Brain microvascular endothelial cell (primary cell): ENCODE measurements at regions not wholly inside any gene's neighbourhood (a gene's known extent, or its start where the extent isn't known, plus 50 kb on each side); places are given as distances from the start of the nearest gene placed in this dataset.

Experiments
- DNase-seq: peaks from one replicate; pipeline ENCODE4 v3.0.0-alpha.2; 2020
- H3K27ac ChIP-seq: fragments of 250-450 bp; sonication (Bioruptor Pico); 2 replicates; pipeline ENCODE4 v1.5.1; 2020; ENCODE audit warnings: mild to moderate bottlenecking, moderate library complexity
- H3K27me3 ChIP-seq: fragments of 250-450 bp; sonication (Bioruptor Pico); replicated peaks from 2 replicates; pipeline ENCODE4 v1.5.1; 2020; ENCODE audit warnings: mild to moderate bottlenecking
- H3K36me3 ChIP-seq: fragments of 250-450 bp; sonication (Bioruptor Pico); replicated peaks from 2 replicates; pipeline ENCODE4 v1.5.1; 2020; ENCODE audit warnings: mild to moderate bottlenecking
- H3K4me3 ChIP-seq: 2 replicates; pipeline ENCODE4 v1.5.1; 2011; ENCODE audit warnings: low read depth, mild to moderate bottlenecking, control low read depth, low read length, moderate library complexity
- in situ Hi-C: cut with HindIII; loops from 2 replicates; pipeline ENCODE4 v1.10.0; 2017; ENCODE audit warnings: low sequenced_read_pairs, low pct_ligation_motif_present
- TF ChIP-seq, protein P1 (sequence below): IDR thresholded peaks from 2 replicates; pipeline ENCODE4 v1.5.1; 2011; ENCODE audit warnings: low read depth, mild to moderate bottlenecking, moderate library complexity, low read length, control low read depth, inconsistent platforms; ENCODE audit errors: missing control alignments

DNA sequence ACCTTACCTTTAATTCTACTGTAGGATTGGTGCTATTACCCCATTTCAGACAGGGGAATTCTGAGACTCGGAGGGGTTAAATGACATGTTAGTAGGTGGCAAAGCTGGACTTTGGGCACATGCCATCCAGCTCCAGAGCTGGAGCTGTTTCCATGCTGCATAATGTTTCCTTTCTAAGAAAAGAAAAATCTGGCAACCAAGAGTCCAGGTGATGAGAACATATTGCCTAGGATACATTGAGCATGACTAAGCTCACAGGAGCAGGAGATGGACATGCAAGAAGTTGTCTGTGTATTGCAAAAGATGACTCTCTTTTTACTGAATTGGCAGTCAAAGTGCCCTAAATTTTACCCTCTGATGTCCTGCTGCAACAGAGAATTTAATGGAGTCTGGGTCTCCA is 150.8 kb upstream of the SYT13 start:
- Histone ChIP-seq H3K36me3 (no peaks in the 10 kb centered on the region), H3K27me3 (peaks cover 13% of the 10 kb centered on the region), H3K27ac (no peak overlapping the region), H3K4me3 (no peak overlapping the region)
- TF ChIP-seq, protein P1, sequence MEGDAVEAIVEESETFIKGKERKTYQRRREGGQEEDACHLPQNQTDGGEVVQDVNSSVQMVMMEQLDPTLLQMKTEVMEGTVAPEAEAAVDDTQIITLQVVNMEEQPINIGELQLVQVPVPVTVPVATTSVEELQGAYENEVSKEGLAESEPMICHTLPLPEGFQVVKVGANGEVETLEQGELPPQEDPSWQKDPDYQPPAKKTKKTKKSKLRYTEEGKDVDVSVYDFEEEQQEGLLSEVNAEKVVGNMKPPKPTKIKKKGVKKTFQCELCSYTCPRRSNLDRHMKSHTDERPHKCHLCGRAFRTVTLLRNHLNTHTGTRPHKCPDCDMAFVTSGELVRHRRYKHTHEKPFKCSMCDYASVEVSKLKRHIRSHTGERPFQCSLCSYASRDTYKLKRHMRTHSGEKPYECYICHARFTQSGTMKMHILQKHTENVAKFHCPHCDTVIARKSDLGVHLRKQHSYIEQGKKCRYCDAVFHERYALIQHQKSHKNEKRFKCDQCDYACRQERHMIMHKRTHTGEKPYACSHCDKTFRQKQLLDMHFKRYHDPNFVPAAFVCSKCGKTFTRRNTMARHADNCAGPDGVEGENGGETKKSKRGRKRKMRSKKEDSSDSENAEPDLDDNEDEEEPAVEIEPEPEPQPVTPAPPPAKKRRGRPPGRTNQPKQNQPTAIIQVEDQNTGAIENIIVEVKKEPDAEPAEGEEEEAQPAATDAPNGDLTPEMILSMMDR, result no peak
- in situ Hi-C loops, result no loop called here
- no peak for DNase-seq

DNA sequence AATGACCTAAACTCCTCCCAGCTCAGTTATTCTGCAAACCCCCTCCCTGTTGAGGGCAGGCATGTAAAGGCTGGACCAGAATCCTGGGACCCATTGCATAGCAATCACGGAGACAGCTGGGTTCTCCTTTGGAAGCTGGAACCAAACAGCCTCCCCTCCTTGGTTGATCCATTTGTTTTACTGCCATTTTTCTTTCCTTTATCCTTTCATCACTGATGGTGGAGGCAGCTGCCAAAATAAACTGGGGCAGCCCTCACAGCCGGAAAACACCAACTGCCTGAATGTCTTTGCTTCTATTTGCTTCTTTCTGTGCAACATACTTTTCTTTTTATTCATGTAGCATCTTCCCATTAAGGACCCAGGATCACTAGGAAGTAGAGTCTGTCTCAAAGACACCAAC is 150.0 kb upstream of the SYT13 start:
- in situ Hi-C loops, result no loop called here
- peaks cover 13% of the 10 kb centered on the region for H3K27me3 ChIP-seq

DNA sequence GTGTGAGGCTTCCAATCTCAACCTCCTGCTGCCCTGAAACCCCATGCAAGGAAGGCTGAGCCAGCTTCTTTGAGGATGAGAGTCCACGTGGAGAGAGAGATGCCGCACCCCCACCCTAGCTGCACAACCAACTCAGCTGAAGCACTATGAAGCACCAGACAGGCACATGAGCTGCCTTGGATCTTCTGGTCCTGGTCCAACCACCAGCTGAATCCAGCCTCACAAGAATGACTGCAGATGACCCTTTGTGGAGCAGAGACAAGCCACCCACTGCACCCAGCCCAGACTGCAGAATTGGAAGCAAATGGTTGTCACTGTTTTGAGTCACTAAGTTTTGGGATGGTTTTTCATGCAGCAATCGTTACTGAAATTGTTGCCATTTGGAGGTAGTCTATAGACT is 149.6 kb upstream of the SYT13 start:
- in situ Hi-C loops, result no loop called here
- TF ChIP-seq, protein P1, result no peak
- peaks cover 13% of the 10 kb centered on the region for H3K27me3 ChIP-seq
- DNase-seq, result no peak
- no peaks in the 10 kb centered on the region for H3K36me3 ChIP-seq
- no peak overlapping the region for H3K27ac ChIP-seq
- H3K4me3 ChIP-seq, result no peak overlapping the region

More for the DNA sequence above, 150.0 kb upstream of the SYT13 start:
- TF ChIP-seq, protein P1, result no peak
- DNase-seq, result no peak
- no peaks in the 10 kb centered on the region for H3K36me3 ChIP-seq
- H3K4me3 ChIP-seq, result no peak overlapping the region
- H3K27ac ChIP-seq, result no peak overlapping the region

DNA sequence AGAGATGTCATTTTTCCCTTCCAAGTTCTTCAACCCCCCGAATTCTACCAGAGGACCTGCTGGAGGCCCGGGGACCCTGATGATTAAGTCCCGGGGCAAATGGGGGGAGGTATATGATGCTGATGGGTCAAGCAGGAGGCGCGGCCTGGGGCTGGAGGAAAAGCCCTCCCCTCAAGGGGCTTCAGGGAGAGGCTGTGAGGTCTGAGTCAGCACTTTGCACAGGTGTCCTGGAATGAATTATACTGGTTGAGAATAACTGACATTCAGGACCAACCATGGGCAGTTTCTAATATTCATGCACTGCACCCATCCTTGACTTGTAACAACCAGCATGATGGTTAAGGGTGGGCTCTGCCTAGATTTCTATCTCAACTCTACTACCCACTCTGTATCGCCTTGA is 146.8 kb upstream of the SYT13 start:
- H3K36me3 ChIP-seq, result no peaks in the 10 kb centered on the region
- TF ChIP-seq, protein P1, result no peak
- in situ Hi-C loops, result no loop called here
- no peak overlapping the region for H3K27ac ChIP-seq
- H3K27me3 ChIP-seq, result peaks cover 15% of the 10 kb centered on the region
- DNase-seq, result no peak
- no peak overlapping the region for H3K4me3 ChIP-seq

DNA sequence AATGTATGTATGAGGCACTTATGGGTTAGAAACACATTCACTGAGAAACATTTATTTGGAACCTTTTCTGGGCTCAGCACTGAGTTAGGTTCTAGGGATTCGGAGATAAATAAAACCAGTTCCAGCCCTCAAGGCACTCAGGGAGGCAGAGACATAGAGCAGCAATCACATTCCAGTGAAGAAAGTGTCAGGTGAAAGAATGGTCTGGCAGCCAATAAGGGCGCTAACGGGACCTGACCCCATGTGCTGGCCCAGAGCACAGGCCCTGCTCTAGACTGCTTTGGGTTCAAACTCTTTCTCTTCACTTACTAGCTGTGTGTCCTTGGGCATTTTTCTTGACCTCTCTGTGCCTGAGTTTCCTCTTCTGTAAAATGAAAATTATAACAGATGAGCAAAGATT is 146.0 kb upstream of the SYT13 start:
- H3K36me3 ChIP-seq, result no peaks in the 10 kb centered on the region
- peaks cover 12% of the 10 kb centered on the region for H3K27me3 ChIP-seq
- DNase-seq, result no peak
- no peak overlapping the region for H3K4me3 ChIP-seq
- TF ChIP-seq, protein P1, result no peak
- no peak overlapping the region for H3K27ac ChIP-seq
- in situ Hi-C loops, result no loop called here
